H1 (cell line): ENCODE measurements at regions not wholly inside any gene's neighbourhood (a gene's known extent, or its start where the extent isn't known, plus 50 kb on each side); places are given as distances from the start of the nearest gene placed in this dataset.

ENCODE experiments used
- CTCF ChIA-PET: fragments of 300-600 bp; sonication (Branson Sonifier 250); formaldehyde crosslinking; loops from one replicate; lab custom pipeline; 2021; ENCODE audit not compliant: partially characterized antibody; lab: Charles Lee
- POLR2A ChIA-PET: fragments of 300-600 bp; sonication (Branson Sonifier 250); formaldehyde crosslinking; loops from one replicate; lab custom pipeline; 2021; ENCODE audit warnings: inconsistent platforms; ENCODE audit not compliant: partially characterized antibody; lab: Charles Lee
- DNase-seq, 2 experiments: peaks; one replicate each; pipeline versions ENCODE4 v3.0.0 to v3.0.0-alpha.2; 2010 to 2022; ENCODE audit warnings: low spot score in 2 of 2, low read depth in 1 of 2, mixed read lengths in 1 of 2
- FAIRE-seq: peaks from 2 replicates; lab custom pipeline; 2011; peaks lifted over from hg19 to GRCh38; lab: Jason Lieb, UNC
- H2AFZ ChIP-seq: 2 replicates; pipeline ENCODE4 v1.8.1; 2012; ENCODE audit warnings: low read length, inconsistent platforms
- H2AK5ac ChIP-seq: 2 replicates; pipeline ENCODE4 v1.6.1; 2013; ENCODE audit warnings: low read depth, low read length
- H2BK120ac ChIP-seq: replicated peaks from 2 replicates; pipeline ENCODE3; 2013; ENCODE audit warnings: low read depth, low read length, inconsistent platforms
- H2BK12ac ChIP-seq: 2 replicates; pipeline ENCODE4 v1.6.1; 2013; ENCODE audit warnings: low read depth, low read length
- H2BK15ac ChIP-seq: 2 replicates; pipeline ENCODE4 v1.6.1; 2013; ENCODE audit warnings: low read length
- H2BK20ac ChIP-seq: 2 replicates; pipeline ENCODE4 v1.6.1; 2013; ENCODE audit warnings: low read length
- H2BK5ac ChIP-seq: 2 replicates; pipeline ENCODE4 v1.6.1; 2013; ENCODE audit warnings: low read depth, low read length
- H3K14ac ChIP-seq: 2 replicates; pipeline ENCODE4 v1.6.1; 2013; ENCODE audit warnings: inconsistent platforms; ENCODE audit not compliant: insufficient read length
- H3K18ac ChIP-seq: 2 replicates; pipeline ENCODE4 v1.6.1; 2013; ENCODE audit warnings: low read length; ENCODE audit errors: extremely low read depth
- H3K23ac ChIP-seq: 2 replicates; pipeline ENCODE4 v1.6.1; 2013; ENCODE audit warnings: inconsistent platforms; ENCODE audit not compliant: insufficient read length
- H3K23me2 ChIP-seq: 2 replicates; pipeline ENCODE4 v1.6.1; 2013; ENCODE audit warnings: low read depth, low read length
- H3K27ac ChIP-seq: 2 replicates; pipeline ENCODE4 v1.6.1; 2011; ENCODE audit warnings: low read depth, low read length, inconsistent platforms
- H3K27me3 ChIP-seq, 4 experiments: replicated peaks in 1 of 4; 1 replicate in 1 of 4; 2 replicates in 3 of 4; pipeline versions ENCODE4 v1.6.1 to v1.8.1; 2011 to 2013; ENCODE audit warnings: low read length in 3 of 4, mild to moderate bottlenecking in 3 of 4, inconsistent platforms in 2 of 4, mixed read lengths in 2 of 4, moderate library complexity in 1 of 4; ENCODE audit not compliant: control insufficient read depth in 3 of 4, insufficient read depth in 3 of 4; ENCODE audit errors: extremely low read depth in 1 of 4
- H3K36me3 ChIP-seq, 4 experiments: 2 replicates each; pipeline versions ENCODE4 v1.6.1 to v1.8.1; 2011 to 2013; ENCODE audit warnings: mild to moderate bottlenecking in 4 of 4, low read length in 3 of 4, moderate library complexity in 2 of 4, control low read depth in 1 of 4, inconsistent platforms in 1 of 4; ENCODE audit not compliant: insufficient read depth in 4 of 4, control insufficient read depth in 2 of 4
- H3K4ac ChIP-seq: replicated peaks from 2 replicates; pipeline ENCODE3; 2013; ENCODE audit warnings: low read length, low read depth, mixed read lengths, inconsistent platforms; ENCODE audit not compliant: insufficient read length
- H3K4me1 ChIP-seq, 4 experiments: replicated peaks in 1 of 4; 1 replicate in 1 of 4; 2 replicates in 3 of 4; pipeline versions ENCODE4 v1.6.1 to v1.8.1; 2011 to 2013; ENCODE audit warnings: low read length in 3 of 4, inconsistent platforms in 2 of 4, mixed read lengths in 1 of 4; ENCODE audit not compliant: insufficient read depth in 4 of 4, control insufficient read depth in 3 of 4
- H3K4me2 ChIP-seq, 2 experiments: 2 replicates each; pipeline versions ENCODE4 v1.6.1 to v1.8.1; 2011 to 2013; ENCODE audit warnings: low read depth in 2 of 2, low read length in 2 of 2, control low read depth in 1 of 2, inconsistent platforms in 1 of 2, mild to moderate bottlenecking in 1 of 2; ENCODE audit not compliant: insufficient read depth in 1 of 2
- H3K4me3 ChIP-seq, 4 experiments: fragments of 200-600, 300-600 bp in 1 of 4; sonication (generic), shearing (Covaris generic), sonication (Bioruptor Twin) in 1 of 4; 2 replicates each; pipeline versions ENCODE4 v1.5.1 to v1.8.1; 2011 to 2016; ENCODE audit warnings: low read length in 4 of 4, low read depth in 3 of 4, control low read depth in 2 of 4, inconsistent platforms in 2 of 4, mild to moderate bottlenecking in 2 of 4, mixed read lengths in 1 of 4, moderate library complexity in 1 of 4; ENCODE audit not compliant: insufficient read depth in 2 of 4; ENCODE audit errors: extremely low read depth in 1 of 4
- H3K56ac ChIP-seq: replicated peaks from 2 replicates; pipeline ENCODE3; 2013; ENCODE audit warnings: low read depth, mild to moderate bottlenecking, mixed read lengths, low read length, inconsistent platforms; ENCODE audit not compliant: insufficient read length
- H3K79me1 ChIP-seq: 2 replicates; pipeline ENCODE4 v1.6.1; 2013; ENCODE audit warnings: low read depth, low read length, control low read depth
- H3K79me2 ChIP-seq, 2 experiments: 2 replicates each; pipeline versions ENCODE4 v1.6.1 to v1.8.1; 2012 to 2013; ENCODE audit warnings: low read length in 2 of 2, mild to moderate bottlenecking in 2 of 2, inconsistent platforms in 1 of 2; ENCODE audit not compliant: insufficient read depth in 2 of 2, control insufficient read depth in 1 of 2
- H3K9ac ChIP-seq, 4 experiments: replicated peaks in 1 of 4; 1 replicate in 1 of 4; 2 replicates in 3 of 4; pipeline versions ENCODE4 v1.6.1 to v1.8.1; 2011 to 2013; ENCODE audit warnings: low read depth in 3 of 4, low read length in 3 of 4, control low read depth in 2 of 4, mild to moderate bottlenecking in 2 of 4, moderate library complexity in 2 of 4, inconsistent platforms in 1 of 4; ENCODE audit errors: extremely low read depth in 1 of 4
- H3K9me3 ChIP-seq, 2 experiments: 2 replicates each; pipeline versions ENCODE4 v1.6.1 to v1.8.1; 2012 to 2013; ENCODE audit warnings: mild to moderate bottlenecking in 2 of 2, moderate library complexity in 2 of 2, control low read depth in 1 of 2, inconsistent platforms in 1 of 2, low read depth in 1 of 2, low read length in 1 of 2, mixed read lengths in 1 of 2; ENCODE audit not compliant: insufficient read depth in 2 of 2
- H4K20me1 ChIP-seq, 2 experiments: replicated peaks in 1 of 2; 2 replicates each; pipeline versions ENCODE3 to v1.8.1; 2011 to 2013; ENCODE audit warnings: inconsistent platforms in 2 of 2, low read length in 2 of 2, mild to moderate bottlenecking in 1 of 2; ENCODE audit not compliant: insufficient read depth in 2 of 2, control insufficient read depth in 1 of 2
- H4K5ac ChIP-seq: 2 replicates; pipeline ENCODE4 v1.6.1; 2013; ENCODE audit warnings: low read length, low read depth, mixed read lengths, inconsistent platforms; ENCODE audit not compliant: insufficient read length
- H4K8ac ChIP-seq: 2 replicates; pipeline ENCODE4 v1.8.0; 2013; ENCODE audit warnings: mild to moderate bottlenecking, moderate library complexity, low read length, inconsistent platforms; ENCODE audit not compliant: insufficient read depth; ENCODE audit errors: extremely low read depth
- H4K91ac ChIP-seq: replicated peaks from 2 replicates; pipeline ENCODE3; 2013; ENCODE audit warnings: low read length, mixed read lengths, inconsistent platforms; ENCODE audit not compliant: insufficient read length
- CHD1 ChIP-seq: IDR thresholded peaks from 2 replicates; pipeline ENCODE4 v1.6.1; 2012; ENCODE audit warnings: low read depth, low read length, improper control_type of control experiment
- GABPA ChIP-seq: IDR thresholded peaks from 2 replicates; pipeline ENCODE4 v1.6.1; 2011; ENCODE audit warnings: mild to moderate bottlenecking, low read length, moderate library complexity, borderline replicate concordance; ENCODE audit not compliant: insufficient read depth
- NRF1 ChIP-seq: IDR thresholded peaks from 2 replicates; pipeline ENCODE4 v1.6.1; 2011; ENCODE audit warnings: mild to moderate bottlenecking, low read depth, low read length, improper control_type of control experiment
- POLR2A ChIP-seq, 2 experiments: IDR thresholded peaks; 1 replicate in 1 of 2; 2 replicates in 1 of 2; pipeline ENCODE4 v1.6.1; 2011; ENCODE audit warnings: low read depth in 2 of 2, low read length in 2 of 2, mild to moderate bottlenecking in 2 of 2; ENCODE audit errors: control extremely low read depth in 1 of 2
- SP4 ChIP-seq: IDR thresholded peaks from 2 replicates; pipeline ENCODE4 v1.6.1; 2012; ENCODE audit warnings: low read length, inconsistent platforms
- WGBS, 2 experiments: shearing (Covaris generic) in 1 of 2; methylation state at CpG; one replicate each; pipeline versions ENCODE4 v1.1.6 to v1.1.7; 2013 to 2015; ENCODE audit warnings: low lambda C conversion rate in 2 of 2, mixed read lengths in 2 of 2, inconsistent platforms in 1 of 2, low coverage in 1 of 2, missing lambda C conversion rate in 1 of 2; ENCODE audit not compliant: insufficient replicate concordance in 2 of 2, insufficient coverage in 1 of 2, insufficient read length in 1 of 2; ENCODE audit errors: extremely low coverage in 1 of 2, missing lambda C conversion rate in 1 of 2; 5-methylcytosine and 5-hydroxymethylcytosine counted together
- TF ChIP-seq, protein P1 (sequence below): IDR thresholded peaks from 2 replicates; pipeline ENCODE4 v1.6.1; 2012; ENCODE audit warnings: low read length, inconsistent platforms

DNA sequence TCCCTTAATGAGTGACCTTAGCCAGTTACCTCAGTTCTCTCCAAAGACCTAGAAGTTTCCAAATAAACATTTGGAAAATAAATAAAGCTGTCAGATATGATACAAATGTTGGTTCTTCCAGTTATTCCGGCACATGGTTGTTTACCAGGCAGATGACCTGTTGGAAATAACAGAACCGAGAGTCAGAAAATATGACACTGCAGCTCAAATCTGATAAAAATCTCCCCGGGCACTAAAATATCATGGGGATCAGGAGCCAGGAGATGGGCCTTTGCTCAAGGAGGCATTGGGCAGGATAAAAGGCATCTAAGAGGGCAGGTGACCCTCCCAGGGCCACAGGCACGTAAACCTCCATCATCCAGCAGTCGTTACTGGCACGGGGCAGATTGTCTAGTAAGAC is 164.0 kb upstream of the LYZL1 start:
- Histone ChIP-seq H2BK120ac (no peak overlapping the region), H3K56ac (no peak overlapping the region), H2AFZ (no peak overlapping the region), H3K9me3 (no peaks in the 10 kb centered on the region), H3K4me2 (no peak overlapping the region), H3K23ac (no peak overlapping the region), H4K5ac (no peak overlapping the region), H3K14ac (no peak overlapping the region), H3K9ac (no peak overlapping the region), H3K4me1 (peaks cover 0 to 5% (median under 1%) of the 10 kb centered on the region in 4 experiments; a peak in 2 of 7 replicates), H2BK12ac (no peak overlapping the region), H3K36me3 (no peaks in the 10 kb centered on the region), H3K23me2 (no peaks in the 10 kb centered on the region), H3K79me2 (no peaks in the 10 kb centered on the region), H2BK15ac (no peak overlapping the region), H4K20me1 (no peaks in the 10 kb centered on the region), H2AK5ac (no peak overlapping the region), H2BK20ac (no peak overlapping the region), H3K79me1 (no peaks in the 10 kb centered on the region), H4K91ac (no peak overlapping the region), H2BK5ac (no peak overlapping the region), H3K4me3 (no peak overlapping the region), H4K8ac (no peak overlapping the region), H3K27me3 (no peaks in the 10 kb centered on the region), H3K18ac (no peak overlapping the region; the same call in 1 of the 2 replicates), H3K27ac (no peak overlapping the region), H3K4ac (no peak overlapping the region)
- no peak for DNase-seq
- no peak for FAIRE-seq
- 92% methylated on average over 6 of the region's 6 CpGs; no CpG with 5 or more reads in 1 of the 2 experiments for WGBS, 2 experiments
- CTCF ChIA-PET: interaction anchor here (2.9 kb wide), 1 partner anchor 119 kb away, joined by 9 read pairs; no protein-coding TSS in a partner anchor
- TF ChIP-seq POLR2A (IDR thresholded peaks at IDR 0.05; ENCODE audit: control extremely low read depth in 1 of 2, low read depth in 2 of 2, low read length in 2 of 2) (no peak), CHD1 (no peak), NRF1 (no peak), SP4 (no peak), GABPA (no peak)
- TF ChIP-seq, protein P1, sequence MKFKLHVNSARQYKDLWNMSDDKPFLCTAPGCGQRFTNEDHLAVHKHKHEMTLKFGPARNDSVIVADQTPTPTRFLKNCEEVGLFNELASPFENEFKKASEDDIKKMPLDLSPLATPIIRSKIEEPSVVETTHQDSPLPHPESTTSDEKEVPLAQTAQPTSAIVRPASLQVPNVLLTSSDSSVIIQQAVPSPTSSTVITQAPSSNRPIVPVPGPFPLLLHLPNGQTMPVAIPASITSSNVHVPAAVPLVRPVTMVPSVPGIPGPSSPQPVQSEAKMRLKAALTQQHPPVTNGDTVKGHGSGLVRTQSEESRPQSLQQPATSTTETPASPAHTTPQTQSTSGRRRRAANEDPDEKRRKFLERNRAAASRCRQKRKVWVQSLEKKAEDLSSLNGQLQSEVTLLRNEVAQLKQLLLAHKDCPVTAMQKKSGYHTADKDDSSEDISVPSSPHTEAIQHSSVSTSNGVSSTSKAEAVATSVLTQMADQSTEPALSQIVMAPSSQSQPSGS: no peak
- POLR2A ChIA-PET: interaction anchor here (1.1 kb wide), 1 partner anchor 18 kb away, joined by 3 read pairs; no protein-coding TSS in a partner anchor
